Body of pancreas (tissue), 4 donors: ENCODE measurements at regions not wholly inside any gene's neighbourhood (a gene's known extent, or its start where the extent isn't known, plus 50 kb on each side); places are given as distances from the start of the nearest gene placed in this dataset.

Experiments used
- CTCF ChIP-seq, 7 experiments: fragments of 450-650 bp in 4 of 7; fragments of 200-600 bp in 3 of 7; sonication (generic) in 3 of 7; IDR thresholded peaks; one replicate each; pipeline ENCODE4 v1.5.1; 2016 to 2019; ENCODE audit warnings: antibody characterized with exemption in 7 of 7
- POLR2A ChIP-seq, 3 donors: fragments of 450-650 bp; IDR thresholded peaks; one replicate each; pipeline ENCODE4 v1.6.1; 2016; ENCODE audit warnings: antibody characterized with exemption in 3 of 3, mild to moderate bottlenecking in 2 of 3

GRCh38 chr17:72359274-72359673, 238.5 kb downstream of the SOX9 start:
- TF ChIP-seq CTCF (IDR thresholded peaks at IDR 0.05) (no peak), POLR2A (IDR thresholded peaks at IDR 0.05) (no peak)
